ENCODE measurements at regions not wholly inside any gene's neighbourhood (a gene's known extent, or its start where the extent isn't known, plus 50 kb on each side); places are given as distances from the start of the nearest gene placed in this dataset.

DNA sequence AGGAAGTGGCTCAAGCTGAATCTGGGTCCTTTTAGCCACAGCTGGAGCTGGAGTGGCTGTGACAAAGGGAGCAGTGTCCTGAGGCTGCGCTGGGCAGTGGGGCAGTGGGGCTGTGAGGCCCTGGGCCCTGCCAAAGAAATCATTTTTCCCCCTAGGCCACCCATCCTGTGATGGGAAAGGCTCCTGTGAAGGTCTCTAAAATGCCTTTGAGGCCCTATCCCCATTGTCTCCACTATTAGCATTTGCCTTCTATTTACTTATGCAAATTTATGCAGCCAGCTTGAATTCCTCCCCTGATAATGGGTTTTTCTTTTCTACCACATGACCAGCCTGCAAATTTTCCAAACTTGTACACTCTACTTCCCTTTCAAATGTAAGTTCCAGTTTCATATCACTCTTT is 539.2 kb downstream of the MEI4 start:
- no peak for DNase-seq (ENCODE audit: low read depth in 2 of 2)
- TF ChIP-seq, protein P1, sequence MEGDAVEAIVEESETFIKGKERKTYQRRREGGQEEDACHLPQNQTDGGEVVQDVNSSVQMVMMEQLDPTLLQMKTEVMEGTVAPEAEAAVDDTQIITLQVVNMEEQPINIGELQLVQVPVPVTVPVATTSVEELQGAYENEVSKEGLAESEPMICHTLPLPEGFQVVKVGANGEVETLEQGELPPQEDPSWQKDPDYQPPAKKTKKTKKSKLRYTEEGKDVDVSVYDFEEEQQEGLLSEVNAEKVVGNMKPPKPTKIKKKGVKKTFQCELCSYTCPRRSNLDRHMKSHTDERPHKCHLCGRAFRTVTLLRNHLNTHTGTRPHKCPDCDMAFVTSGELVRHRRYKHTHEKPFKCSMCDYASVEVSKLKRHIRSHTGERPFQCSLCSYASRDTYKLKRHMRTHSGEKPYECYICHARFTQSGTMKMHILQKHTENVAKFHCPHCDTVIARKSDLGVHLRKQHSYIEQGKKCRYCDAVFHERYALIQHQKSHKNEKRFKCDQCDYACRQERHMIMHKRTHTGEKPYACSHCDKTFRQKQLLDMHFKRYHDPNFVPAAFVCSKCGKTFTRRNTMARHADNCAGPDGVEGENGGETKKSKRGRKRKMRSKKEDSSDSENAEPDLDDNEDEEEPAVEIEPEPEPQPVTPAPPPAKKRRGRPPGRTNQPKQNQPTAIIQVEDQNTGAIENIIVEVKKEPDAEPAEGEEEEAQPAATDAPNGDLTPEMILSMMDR (IDR thresholded peaks at IDR 0.05; ENCODE audit: low read depth, low read length) = no peak
- no peak overlapping the region for H3K4me3 ChIP-seq (replicated peaks in 1 of 2; ENCODE audit: low read depth in 2 of 2, low read length in 2 of 2)

DNA sequence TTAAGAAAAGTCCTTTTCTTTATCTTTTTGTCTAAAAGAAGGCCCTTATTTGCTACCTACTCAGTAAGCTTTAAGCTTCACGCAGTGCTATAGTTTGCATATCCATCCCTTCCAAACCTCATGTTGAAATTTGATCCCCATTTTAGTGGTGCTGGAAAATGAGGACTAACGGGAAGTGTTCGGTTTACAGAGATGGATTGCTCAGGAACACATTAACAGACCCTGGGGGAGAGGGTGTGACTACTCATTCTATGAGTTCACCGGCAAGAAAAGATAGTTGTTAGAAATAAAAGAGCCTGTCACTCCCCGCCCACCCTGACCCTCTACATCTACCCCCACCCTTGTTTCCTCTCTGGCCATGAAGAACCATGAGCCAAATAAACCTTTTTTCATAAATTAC is 546.2 kb downstream of the MEI4 start:
- no peak overlapping the region for H3K4me3 ChIP-seq (replicated peaks in 1 of 2; ENCODE audit: low read depth in 2 of 2, low read length in 2 of 2)
- no peak for DNase-seq (ENCODE audit: low read depth in 2 of 2)
- TF ChIP-seq, protein P1 (IDR thresholded peaks at IDR 0.05; ENCODE audit: low read depth, low read length) = no peak

DNA sequence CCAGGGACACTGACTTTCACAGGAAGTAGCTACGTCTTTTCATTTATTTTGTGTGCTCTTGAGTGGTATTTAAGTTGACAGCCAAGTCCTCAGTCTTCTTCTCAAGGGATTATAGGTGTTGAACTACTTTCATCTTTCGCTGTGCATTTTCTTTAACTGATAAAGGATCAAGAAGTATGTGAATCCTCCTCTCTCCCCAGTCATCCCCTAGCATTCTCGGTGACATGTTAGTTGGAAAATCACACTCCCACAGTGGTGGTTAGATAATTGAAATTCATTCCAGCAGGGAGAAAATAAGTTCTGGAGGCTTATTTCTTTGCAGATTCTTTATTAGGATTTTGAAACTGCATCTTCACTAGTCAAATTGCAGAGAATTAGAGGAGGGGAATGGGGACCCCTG is 569.4 kb downstream of the MEI4 start:
- TF ChIP-seq, protein P1 (IDR thresholded peaks at IDR 0.05; ENCODE audit: low read depth, low read length) = no peak
- H3K4me3 ChIP-seq (replicated peaks in 1 of 2; ENCODE audit: low read depth in 2 of 2, low read length in 2 of 2) = no peak overlapping the region
- no peak for DNase-seq (ENCODE audit: low read depth in 2 of 2)

DNA sequence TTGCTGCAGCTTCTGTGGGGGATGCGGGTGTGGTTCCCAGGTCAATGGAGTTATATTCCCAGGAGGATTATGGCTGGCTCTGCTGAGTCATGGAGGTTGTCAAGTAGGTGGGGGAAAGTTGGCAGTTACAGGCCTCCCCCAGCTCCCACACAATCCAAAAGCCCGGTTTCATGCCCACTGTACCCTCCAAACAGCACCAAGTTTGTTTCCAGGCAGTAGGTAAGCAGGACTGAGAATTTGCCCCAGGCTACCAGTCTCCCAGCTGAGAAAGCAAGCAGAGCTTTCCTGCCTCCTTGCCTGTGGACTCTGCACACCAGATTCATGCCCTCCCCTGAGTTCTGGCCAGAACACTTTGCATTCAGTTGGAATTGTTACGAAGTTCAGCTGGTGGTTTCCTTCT is 578.2 kb downstream of the MEI4 start:
- peak in 1 of 2 donors; percentile 4 for DNase-seq (ENCODE audit: low read depth in 2 of 2)
- TF ChIP-seq, protein P1 (IDR thresholded peaks at IDR 0.05; ENCODE audit: low read depth, low read length) = no peak
- H3K4me3 ChIP-seq (replicated peaks in 1 of 2; ENCODE audit: low read depth in 2 of 2, low read length in 2 of 2) = no peak overlapping the region

DNA sequence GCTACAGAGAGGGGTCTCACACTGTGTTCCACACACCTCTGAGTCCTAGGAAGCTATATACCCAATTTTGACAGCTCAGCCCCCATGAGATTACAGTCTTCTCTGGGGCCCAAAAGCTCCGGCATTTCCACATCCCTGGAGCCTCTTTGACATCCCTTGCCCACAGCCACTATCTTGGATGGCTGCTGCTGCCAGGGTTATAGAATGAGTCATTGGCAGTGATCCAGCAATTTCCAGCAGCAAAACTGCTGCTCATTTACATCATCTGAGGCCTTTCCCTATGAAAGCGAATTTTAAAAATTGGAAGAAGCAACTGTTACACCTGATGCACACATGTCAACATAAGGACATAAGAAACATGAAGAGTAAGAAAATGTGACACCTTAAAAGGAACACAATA is 590.7 kb downstream of the MEI4 start:
- no peak overlapping the region for H3K4me3 ChIP-seq (replicated peaks in 1 of 2; ENCODE audit: low read depth in 2 of 2, low read length in 2 of 2)
- DNase-seq (ENCODE audit: low read depth in 2 of 2) = peak; percentile 10 to 46
- TF ChIP-seq, protein P1 (IDR thresholded peaks at IDR 0.05; ENCODE audit: low read depth, low read length) = no peak

DNA sequence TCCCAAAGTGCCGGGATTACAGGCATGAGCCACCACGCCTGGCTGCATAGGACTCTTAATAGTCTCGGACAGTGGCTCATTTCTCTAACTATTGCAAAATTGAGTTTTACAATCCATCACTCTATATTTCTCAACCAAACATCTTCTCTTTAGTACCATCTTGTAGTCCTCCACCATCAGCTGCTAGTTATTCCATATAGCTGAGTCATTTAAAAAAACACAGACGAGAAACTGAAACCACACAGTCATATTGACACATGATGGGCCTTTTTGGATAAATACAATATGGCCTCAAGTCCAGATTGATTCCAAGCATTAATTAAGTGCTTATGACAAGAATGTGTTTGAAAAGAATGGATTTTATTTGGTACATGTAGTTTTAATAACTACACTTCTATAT is 599.1 kb downstream of the MEI4 start:
- DNase-seq (ENCODE audit: low read depth in 2 of 2) = no peak
- TF ChIP-seq, protein P1 (IDR thresholded peaks at IDR 0.05; ENCODE audit: low read depth, low read length) = no peak
- H3K4me3 ChIP-seq (replicated peaks in 1 of 2; ENCODE audit: low read depth in 2 of 2, low read length in 2 of 2) = no peak overlapping the region

DNA sequence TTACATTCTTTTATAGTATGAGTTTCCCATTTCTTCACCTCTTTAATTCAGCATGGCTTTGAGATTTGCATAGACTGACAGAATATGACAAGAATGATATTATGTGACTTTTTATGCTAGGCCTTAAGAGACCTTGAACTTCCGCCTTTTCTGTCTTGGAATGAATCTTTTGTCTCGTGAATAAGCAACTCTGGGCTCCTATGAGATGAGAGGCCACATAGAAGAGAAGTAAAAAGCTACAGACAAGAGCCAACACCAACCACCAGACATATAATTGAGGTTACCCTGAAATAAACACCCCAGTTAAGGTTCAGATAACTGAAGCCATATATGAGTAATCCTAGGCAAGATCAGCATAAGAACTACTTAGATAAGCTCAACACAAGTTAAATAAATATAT is 600.8 kb downstream of the MEI4 start:
- DNase-seq (ENCODE audit: low read depth in 2 of 2) = no peak
- no peak overlapping the region for H3K4me3 ChIP-seq (replicated peaks in 1 of 2; ENCODE audit: low read depth in 2 of 2, low read length in 2 of 2)
- TF ChIP-seq, protein P1 (IDR thresholded peaks at IDR 0.05; ENCODE audit: low read depth, low read length) = no peak

Measured in cardiac fibroblast (primary cell).